A673 (cell line): ENCODE measurements at regions not wholly inside any gene's neighbourhood (a gene's known extent, or its start where the extent isn't known, plus 50 kb on each side); places are given as distances from the start of the nearest gene placed in this dataset.

Source experiments
- CTCF ChIP-seq: fragments of 300-800, 200-600 bp; sonication (generic); conservative IDR thresholded peaks from 2 replicates; pipeline ENCODE4 v1.5.1; 2017; ENCODE audit warnings: low read depth, mild to moderate bottlenecking, antibody characterized with exemption, low read length, moderate library complexity, mixed read lengths
- EZH2 ChIP-seq: fragments of 200-600 bp; sonication (generic); IDR thresholded peaks from 2 replicates; pipeline ENCODE4 v1.6.1; 2017; ENCODE audit warnings: borderline replicate concordance, low read depth, mild to moderate bottlenecking, mixed read lengths, antibody characterized with exemption, low read length; ENCODE audit not compliant: poor library complexity, severe bottlenecking

GRCh38 chr17:16878606-16879005 is 93.3 kb downstream of the TNFRSF13B start:
- no peak for TF ChIP-seq EZH2
- no peak for TF ChIP-seq CTCF
